ENCODE measurements at regions not wholly inside any gene's neighbourhood (a gene's known extent, or its start where the extent isn't known, plus 50 kb on each side); places are given as distances from the start of the nearest gene placed in this dataset.
"Not testable (repeated sequence)": the region's sequence is repeated elsewhere in the genome, so short reads cannot be mapped to it uniquely, and the experiment has no call there.

- no peak for TF ChIP-seq CTCF (conservative IDR thresholded peaks at IDR 0.05; ENCODE audit: low read length)
- DNase-seq (ENCODE audit: low read depth): no peak
- H3K4me3 ChIP-seq (ENCODE audit: low read length): no peak overlapping the region
Measured at GRCh38 chr13:21883713-21884112, 212.8 kb downstream of the FGF9 start.

- no peak for TF ChIP-seq CTCF (conservative IDR thresholded peaks at IDR 0.05; ENCODE audit: low read length)
- H3K4me3 ChIP-seq (ENCODE audit: low read length): no peak overlapping the region
- DNase-seq (ENCODE audit: low read depth): no peak
Measured at GRCh38 chr13:21884299-21884909, 213.5 kb downstream of the FGF9 start.

GRCh38 chr13:21884965-21885567, 214.2 kb downstream of the FGF9 start:
- no peak for DNase-seq (ENCODE audit: low read depth)
- no peak overlapping the region for H3K4me3 ChIP-seq (ENCODE audit: low read length)
- TF ChIP-seq CTCF (conservative IDR thresholded peaks at IDR 0.05; ENCODE audit: low read length): no peak

GRCh38 chr13:21885714-21886224, 214.9 kb downstream of the FGF9 start:
- no peak for TF ChIP-seq CTCF (conservative IDR thresholded peaks at IDR 0.05; ENCODE audit: low read length)
- DNase-seq (ENCODE audit: low read depth): no peak
- H3K4me3 ChIP-seq (ENCODE audit: low read length): no peak overlapping the region

GRCh38 chr13:21889651-21890050, 218.8 kb downstream of the FGF9 start:
- no peak for TF ChIP-seq CTCF (conservative IDR thresholded peaks at IDR 0.05; ENCODE audit: low read length)
- H3K4me3 ChIP-seq (ENCODE audit: low read length): no peak overlapping the region
- DNase-seq (ENCODE audit: low read depth): no peak

- not testable (repeated sequence) for DNase-seq (ENCODE audit: low read depth); H3K4me3 ChIP-seq (ENCODE audit: low read length)
Measured at GRCh38 chr13:21890220-21890619, 219.3 kb downstream of the FGF9 start.

GRCh38 chr13:21894091-21894490, 223.2 kb downstream of the FGF9 start:
- DNase-seq (ENCODE audit: low read depth): no peak
- no peak overlapping the region for H3K4me3 ChIP-seq (ENCODE audit: low read length)
- no peak for TF ChIP-seq CTCF (conservative IDR thresholded peaks at IDR 0.05; ENCODE audit: low read length)

All from AG10803 (cell line).